Activated CD4-positive, alpha-beta T cell treated with anti-CD3 and anti-CD28 coated beads, Interleukin-2, amount 50 U/mL, for 4 hours (primary cell): ENCODE measurements at regions not wholly inside any gene's neighbourhood (a gene's known extent, or its start where the extent isn't known, plus 50 kb on each side); places are given as distances from the start of the nearest gene placed in this dataset.

Experiments used
- DNase-seq, 2 experiments: peaks; one replicate each; pipeline ENCODE4 v3.0.0-alpha.2; 2020

- DNase-seq, result no peak
These were observed 126.1 kb downstream of the SEC14L1 start for GRCh38 chr17:77266891-77267341.

- no peak for DNase-seq
These were observed 129.2 kb downstream of the SEC14L1 start for GRCh38 chr17:77269696-77270681.

- no peak for DNase-seq
These were observed 130.6 kb downstream of the SEC14L1 start for GRCh38 chr17:77271411-77271810.

GRCh38 chr17:77273397-77274085 is 132.8 kb downstream of the SEC14L1 start:
- DNase-seq, result no peak

GRCh38 chr17:77274096-77274845 is 133.5 kb downstream of the SEC14L1 start:
- no peak for DNase-seq

- no peak for DNase-seq
These were observed 138.9 kb downstream of the SEC14L1 start for GRCh38 chr17:77279448-77280303.

- no peak for DNase-seq
These were observed 139.7 kb downstream of the SEC14L1 start for GRCh38 chr17:77280304-77281121.

GRCh38 chr17:77281122-77281903 is 140.5 kb downstream of the SEC14L1 start:
- DNase-seq, result peak; percentile 38 to 49

GRCh38 chr17:77281904-77282367 is 141.2 kb downstream of the SEC14L1 start:
- DNase-seq, result no peak

GRCh38 chr17:77282524-77283515 is 142.1 kb downstream of the SEC14L1 start:
- DNase-seq, result peak in 1 of 2 experiments; percentile 11

GRCh38 chr17:77284023-77284617 is 143.4 kb downstream of the SEC14L1 start:
- no peak for DNase-seq

- DNase-seq, result no peak
These were observed 145.0 kb downstream of the SEC14L1 start for GRCh38 chr17:77285594-77286390.

- DNase-seq, result no peak
These were observed 145.5 kb downstream of the SEC14L1 start for GRCh38 chr17:77286391-77286640.

- no peak for DNase-seq
These were observed 146.1 kb downstream of the SEC14L1 start for GRCh38 chr17:77286641-77287431.

GRCh38 chr17:77287432-77288068 is 146.8 kb downstream of the SEC14L1 start:
- DNase-seq, result no peak

- DNase-seq, result no peak
These were observed 147.4 kb downstream of the SEC14L1 start for GRCh38 chr17:77288115-77288619.
